Thyroid gland (tissue), 4 donors: ENCODE measurements at regions not wholly inside any gene's neighbourhood (a gene's known extent, or its start where the extent isn't known, plus 50 kb on each side); places are given as distances from the start of the nearest gene placed in this dataset.
"Not testable (repeated sequence)": the region's sequence is repeated elsewhere in the genome, so short reads cannot be mapped to it uniquely, and the experiment has no call there.

Experiments used
- POLR2A ChIP-seq, 2 donors: fragments of 450-650 bp; IDR thresholded peaks; one replicate each; pipeline ENCODE4 v1.6.1; 2017; ENCODE audit warnings: antibody characterized with exemption in 2 of 2, mild to moderate bottlenecking in 2 of 2, moderate library complexity in 1 of 2
- TF ChIP-seq, protein P1 (sequence below), 6 experiments: fragments of 200-600 bp in 3 of 6; fragments of 450-650 bp in 3 of 6; sonication (generic) in 3 of 6; IDR thresholded peaks; one replicate each; pipeline ENCODE4 v1.5.1; 2016 to 2019; ENCODE audit warnings: antibody characterized with exemption in 6 of 6, mild to moderate bottlenecking in 2 of 6, inconsistent platforms in 1 of 6, moderate library complexity in 1 of 6

DNA sequence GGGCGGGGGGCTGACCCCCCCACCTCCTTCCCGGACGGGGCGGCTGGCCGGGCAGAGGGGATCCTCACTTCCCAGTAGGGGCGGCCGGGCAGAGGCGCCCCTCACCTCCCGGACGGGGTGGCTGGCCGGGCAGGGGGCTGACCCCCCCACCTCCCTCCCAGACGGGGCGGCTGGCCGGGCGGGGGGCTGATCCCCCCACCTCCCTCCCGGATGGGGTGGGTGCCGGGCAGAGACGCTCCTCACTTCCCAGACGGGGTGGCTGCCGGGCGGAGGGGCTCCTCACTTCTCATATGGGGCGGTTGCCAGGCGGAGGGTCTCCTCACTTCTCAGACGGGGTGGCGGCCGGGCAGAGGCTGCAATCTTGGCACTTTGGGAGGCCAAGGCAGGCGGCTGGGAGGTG, 95.1 kb upstream of the GARIN1A start:
- TF ChIP-seq, protein P1, sequence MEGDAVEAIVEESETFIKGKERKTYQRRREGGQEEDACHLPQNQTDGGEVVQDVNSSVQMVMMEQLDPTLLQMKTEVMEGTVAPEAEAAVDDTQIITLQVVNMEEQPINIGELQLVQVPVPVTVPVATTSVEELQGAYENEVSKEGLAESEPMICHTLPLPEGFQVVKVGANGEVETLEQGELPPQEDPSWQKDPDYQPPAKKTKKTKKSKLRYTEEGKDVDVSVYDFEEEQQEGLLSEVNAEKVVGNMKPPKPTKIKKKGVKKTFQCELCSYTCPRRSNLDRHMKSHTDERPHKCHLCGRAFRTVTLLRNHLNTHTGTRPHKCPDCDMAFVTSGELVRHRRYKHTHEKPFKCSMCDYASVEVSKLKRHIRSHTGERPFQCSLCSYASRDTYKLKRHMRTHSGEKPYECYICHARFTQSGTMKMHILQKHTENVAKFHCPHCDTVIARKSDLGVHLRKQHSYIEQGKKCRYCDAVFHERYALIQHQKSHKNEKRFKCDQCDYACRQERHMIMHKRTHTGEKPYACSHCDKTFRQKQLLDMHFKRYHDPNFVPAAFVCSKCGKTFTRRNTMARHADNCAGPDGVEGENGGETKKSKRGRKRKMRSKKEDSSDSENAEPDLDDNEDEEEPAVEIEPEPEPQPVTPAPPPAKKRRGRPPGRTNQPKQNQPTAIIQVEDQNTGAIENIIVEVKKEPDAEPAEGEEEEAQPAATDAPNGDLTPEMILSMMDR (IDR thresholded peaks at IDR 0.05), result not testable (repeated sequence)
- TF ChIP-seq POLR2A (IDR thresholded peaks at IDR 0.05), result not testable (repeated sequence)
